ENCODE measurements at regions not wholly inside any gene's neighbourhood (a gene's known extent, or its start where the extent isn't known, plus 50 kb on each side); places are given as distances from the start of the nearest gene placed in this dataset.

DNA sequence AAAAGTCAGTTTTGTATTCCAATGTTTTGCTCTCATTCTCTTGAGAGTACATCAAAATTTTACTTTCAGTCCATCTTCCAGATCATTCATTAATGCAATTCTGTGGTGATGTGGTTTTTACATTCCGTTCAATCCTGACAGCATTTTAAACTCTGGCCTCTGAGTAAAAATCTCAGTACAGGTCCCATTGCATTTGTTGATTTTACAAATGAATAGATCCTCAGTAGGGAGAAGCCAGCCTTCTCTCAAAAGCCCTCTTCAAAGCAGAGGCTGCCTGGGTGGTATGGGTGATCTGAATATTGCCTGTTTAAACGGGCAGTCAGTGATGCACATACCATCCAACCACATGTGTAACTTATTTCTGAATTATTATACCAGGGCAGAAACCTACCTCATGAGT lies 72.5 kb upstream of the TSC22D2 start:
- H2AFZ ChIP-seq (ENCODE audit: low read length): no peak overlapping the region
- POLR2A ChIA-PET (ENCODE audit: unreplicated experiment): no interaction called here

DNA sequence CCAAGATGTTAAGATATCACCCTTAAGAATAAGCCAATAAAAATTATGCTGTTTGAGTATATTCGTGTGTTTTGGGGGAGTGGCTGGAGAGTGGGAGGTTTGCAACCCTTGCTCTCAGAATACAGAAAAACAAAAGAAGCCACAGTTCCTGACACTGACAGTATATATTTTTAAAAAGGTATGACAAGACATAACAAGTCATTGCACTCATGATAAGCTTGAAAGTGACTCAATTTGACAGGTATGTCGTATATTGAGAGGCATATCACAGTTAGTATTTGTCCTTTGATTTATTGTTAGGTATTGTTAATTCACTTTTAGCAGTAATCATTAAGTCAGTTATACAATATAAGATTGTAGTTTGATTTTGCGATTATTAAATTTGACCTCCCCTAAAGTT lies 73.1 kb upstream of the TSC22D2 start:
- intact Hi-C loops (cut with micrococcal nuclease): no loop called here
- Histone ChIP-seq H3K27me3 (ENCODE audit: low read length) (no peaks in the 10 kb centered on the region), H4K20me1 (ENCODE audit: low read length) (no peaks in the 10 kb centered on the region), H3K9ac (ENCODE audit: low read length) (no peak overlapping the region), H3F3A (ENCODE audit: low read length, unreplicated experiment) (no peaks in the 10 kb centered on the region), H3K79me2 (ENCODE audit: low read length) (no peaks in the 10 kb centered on the region), H3K4me3 (ENCODE audit: low read length) (no peak overlapping the region), H3K9me2 (replicated peaks; ENCODE audit: low read length) (no peaks in the 10 kb centered on the region), H3K4me2 (ENCODE audit: low read length) (no peak overlapping the region), H3K9me3 (ENCODE audit: low read length) (peaks cover 5% of the 10 kb centered on the region; the same call in 1 of the 2 replicates), H2AFZ (ENCODE audit: low read length) (no peak overlapping the region), H3K4me1 (ENCODE audit: insufficient read depth, low read length) (0 out of 2 replicates have a peak, but pooled peaks cover 3% of the 10 kb centered on the region), H3K27ac (ENCODE audit: low read length) (no peak overlapping the region), H3K36me3 (ENCODE audit: low read depth, low read length) (no peaks in the 10 kb centered on the region)
- DNase-seq: no peak
- no TSS peak for BruUV-seq (replicated peaks)
- ATAC-seq: no peak
- TF ChIP-seq EZH2phosphoT487 (IDR thresholded peaks at IDR 0.05; ENCODE audit: borderline replicate concordance, low read length) (no peak), EZH2 (IDR thresholded peaks at IDR 0.05; ENCODE audit: low read length, unreplicated experiment) (no peak)
- TF ChIP-seq, protein P1, sequence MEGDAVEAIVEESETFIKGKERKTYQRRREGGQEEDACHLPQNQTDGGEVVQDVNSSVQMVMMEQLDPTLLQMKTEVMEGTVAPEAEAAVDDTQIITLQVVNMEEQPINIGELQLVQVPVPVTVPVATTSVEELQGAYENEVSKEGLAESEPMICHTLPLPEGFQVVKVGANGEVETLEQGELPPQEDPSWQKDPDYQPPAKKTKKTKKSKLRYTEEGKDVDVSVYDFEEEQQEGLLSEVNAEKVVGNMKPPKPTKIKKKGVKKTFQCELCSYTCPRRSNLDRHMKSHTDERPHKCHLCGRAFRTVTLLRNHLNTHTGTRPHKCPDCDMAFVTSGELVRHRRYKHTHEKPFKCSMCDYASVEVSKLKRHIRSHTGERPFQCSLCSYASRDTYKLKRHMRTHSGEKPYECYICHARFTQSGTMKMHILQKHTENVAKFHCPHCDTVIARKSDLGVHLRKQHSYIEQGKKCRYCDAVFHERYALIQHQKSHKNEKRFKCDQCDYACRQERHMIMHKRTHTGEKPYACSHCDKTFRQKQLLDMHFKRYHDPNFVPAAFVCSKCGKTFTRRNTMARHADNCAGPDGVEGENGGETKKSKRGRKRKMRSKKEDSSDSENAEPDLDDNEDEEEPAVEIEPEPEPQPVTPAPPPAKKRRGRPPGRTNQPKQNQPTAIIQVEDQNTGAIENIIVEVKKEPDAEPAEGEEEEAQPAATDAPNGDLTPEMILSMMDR (conservative IDR thresholded peaks at IDR 0.05; ENCODE audit: low read depth, low read length): no peak
- POLR2A ChIA-PET (ENCODE audit: unreplicated experiment): no interaction called here
- CTCF ChIA-PET: no interaction called here

More for the DNA sequence above, 72.5 kb upstream of the TSC22D2 start:
- Histone ChIP-seq H3K9me2 (replicated peaks; ENCODE audit: low read length) (no peaks in the 10 kb centered on the region), H3F3A (ENCODE audit: low read length, unreplicated experiment) (no peaks in the 10 kb centered on the region), H3K27me3 (ENCODE audit: low read length) (no peaks in the 10 kb centered on the region), H3K79me2 (ENCODE audit: low read length) (no peaks in the 10 kb centered on the region), H3K4me1 (ENCODE audit: insufficient read depth, low read length) (0 out of 2 replicates have a peak, but pooled peaks cover 3% of the 10 kb centered on the region), H3K36me3 (ENCODE audit: low read depth, low read length) (no peaks in the 10 kb centered on the region), H3K4me2 (ENCODE audit: low read length) (no peak overlapping the region), H3K27ac (ENCODE audit: low read length) (no peak overlapping the region), H3K4me3 (ENCODE audit: low read length) (no peak overlapping the region), H4K20me1 (ENCODE audit: low read length) (no peaks in the 10 kb centered on the region), H3K9ac (ENCODE audit: low read length) (no peak overlapping the region), H3K9me3 (ENCODE audit: low read length) (peaks cover 5% of the 10 kb centered on the region; the same call in 1 of the 2 replicates)
- intact Hi-C loops (cut with micrococcal nuclease): no loop called here
- CTCF ChIA-PET: no interaction called here
- BruUV-seq (replicated peaks): no TSS peak
- TF ChIP-seq, protein P1 (conservative IDR thresholded peaks at IDR 0.05; ENCODE audit: low read depth, low read length): no peak
- no peak for TF ChIP-seq EZH2phosphoT487 (IDR thresholded peaks at IDR 0.05; ENCODE audit: borderline replicate concordance, low read length)
- no peak for ATAC-seq
- no peak for DNase-seq

DNA sequence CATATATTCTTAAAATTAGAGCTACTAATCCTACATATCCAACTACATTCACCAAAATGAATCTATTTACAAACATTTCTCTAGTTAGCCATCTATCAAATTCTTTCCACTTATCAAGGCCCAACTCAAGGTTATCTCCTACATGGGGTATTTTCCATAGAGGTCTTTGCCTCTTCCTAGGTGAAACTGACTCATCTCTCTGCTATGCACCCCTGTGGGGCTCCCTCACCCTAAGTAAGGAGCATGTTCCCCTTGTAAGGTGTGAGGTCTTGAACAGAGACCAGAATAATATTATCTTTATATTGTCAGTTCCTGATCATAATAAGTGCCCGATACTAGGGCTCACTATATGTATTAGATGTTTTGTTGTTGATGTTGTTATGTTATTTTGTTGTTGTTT lies 74.6 kb upstream of the TSC22D2 start:
- H3K9ac ChIP-seq (ENCODE audit: low read length): no peak overlapping the region
- 0 out of 2 replicates have a peak, but pooled peaks cover 3% of the 10 kb centered on the region for H3K4me1 ChIP-seq (ENCODE audit: insufficient read depth, low read length)
- H3F3A ChIP-seq (ENCODE audit: low read length, unreplicated experiment): no peaks in the 10 kb centered on the region
- no peaks in the 10 kb centered on the region for H3K79me2 ChIP-seq (ENCODE audit: low read length)
- no peak overlapping the region for H3K4me3 ChIP-seq (ENCODE audit: low read length)
- ChIA-PET POLR2A (ENCODE audit: unreplicated experiment) (no interaction called here), CTCF (interaction anchor here (0.6 kb wide), 1 partner anchor 15 kb away, joined by 3 read pairs; no protein-coding TSS in a partner anchor)
- peaks cover 5% of the 10 kb centered on the region; the same call in 1 of the 2 replicates for H3K9me3 ChIP-seq (ENCODE audit: low read length)
- no peak overlapping the region for H2AFZ ChIP-seq (ENCODE audit: low read length)
- TF ChIP-seq, protein P1 (conservative IDR thresholded peaks at IDR 0.05; ENCODE audit: low read depth, low read length): no peak
- TF ChIP-seq EZH2phosphoT487 (IDR thresholded peaks at IDR 0.05; ENCODE audit: borderline replicate concordance, low read length) (no peak), EZH2 (IDR thresholded peaks at IDR 0.05; ENCODE audit: low read length, unreplicated experiment) (no peak)
- no peaks in the 10 kb centered on the region for H3K9me2 ChIP-seq (replicated peaks; ENCODE audit: low read length)
- H3K27ac ChIP-seq (ENCODE audit: low read length): no peak overlapping the region
- H3K36me3 ChIP-seq (ENCODE audit: low read depth, low read length): no peaks in the 10 kb centered on the region
- intact Hi-C loops (cut with micrococcal nuclease): no loop called here
- no peak for DNase-seq
- ATAC-seq: no peak
- no peak overlapping the region for H3K4me2 ChIP-seq (ENCODE audit: low read length)
- H3K27me3 ChIP-seq (ENCODE audit: low read length): no peaks in the 10 kb centered on the region
- no TSS peak for BruUV-seq (replicated peaks)
- H4K20me1 ChIP-seq (ENCODE audit: low read length): no peaks in the 10 kb centered on the region
